ENCODE measurements at regions not wholly inside any gene's neighbourhood (a gene's known extent, or its start where the extent isn't known, plus 50 kb on each side); places are given as distances from the start of the nearest gene placed in this dataset.

- 85% methylated on average over 2 of the region's 2 CpGs for WGBS (ENCODE audit: low lambda C conversion rate, missing lambda C conversion rate)
- no peak for DNase-seq (ENCODE audit: low spot score)
- Histone ChIP-seq H3K36me3 (replicated peaks; ENCODE audit: insufficient read depth, low read depth) (no peaks in the 10 kb centered on the region), H3K9me2 (replicated peaks; ENCODE audit: insufficient read depth) (no peaks in the 10 kb centered on the region), H3K4me3 (no peak overlapping the region), H3K27me3 (peaks cover 13% of the 10 kb centered on the region), H3K27ac (no peak overlapping the region), H3K9me3 (ENCODE audit: low read depth) (no peaks in the 10 kb centered on the region), H3K4me1 (ENCODE audit: insufficient read depth) (no peaks in the 10 kb centered on the region), H4K20me1 (ENCODE audit: insufficient read depth, poor library complexity, severe bottlenecking) (no peaks in the 10 kb centered on the region), H3K4me2 (no peak overlapping the region), H2AFZ (no peak overlapping the region), H3K79me2 (no peaks in the 10 kb centered on the region)
- TF ChIP-seq EZH2 (IDR thresholded peaks at IDR 0.05; ENCODE audit: borderline replicate concordance): no peak
- no peak for TF ChIP-seq CTCF (IDR thresholded peaks at IDR 0.05; ENCODE audit: poor library complexity)
- TF ChIP-seq EZH2phosphoT487 (IDR thresholded peaks at IDR 0.05; ENCODE audit: low read depth, severe bottlenecking, unreplicated experiment): no peak
These were observed 258.5 kb downstream of the PAX3 start for GRCh38 chr2:222040333-222040732.

GRCh38 chr2:222039821-222040220, 259.0 kb downstream of the PAX3 start:
- no peaks in the 10 kb centered on the region for H4K20me1 ChIP-seq (ENCODE audit: insufficient read depth, poor library complexity, severe bottlenecking)
- H3K27me3 ChIP-seq: peaks cover 13% of the 10 kb centered on the region
- WGBS (ENCODE audit: low lambda C conversion rate, missing lambda C conversion rate): 53% methylated on average over 3 of the region's 3 CpGs
- H3K36me3 ChIP-seq (replicated peaks; ENCODE audit: insufficient read depth, low read depth): no peaks in the 10 kb centered on the region
- H3K4me3 ChIP-seq: no peak overlapping the region
- no peaks in the 10 kb centered on the region for H3K9me2 ChIP-seq (replicated peaks; ENCODE audit: insufficient read depth)
- no peak overlapping the region for H3K4me2 ChIP-seq
- no peaks in the 10 kb centered on the region for H3K9me3 ChIP-seq (ENCODE audit: low read depth)
- H2AFZ ChIP-seq: no peak overlapping the region
- TF ChIP-seq EZH2 (IDR thresholded peaks at IDR 0.05; ENCODE audit: borderline replicate concordance) (no peak), EZH2phosphoT487 (IDR thresholded peaks at IDR 0.05; ENCODE audit: low read depth, severe bottlenecking, unreplicated experiment) (no peak), CTCF (IDR thresholded peaks at IDR 0.05; ENCODE audit: poor library complexity) (no peak)
- no peak overlapping the region for H3K27ac ChIP-seq
- H3K4me1 ChIP-seq (ENCODE audit: insufficient read depth): no peaks in the 10 kb centered on the region
- H3K79me2 ChIP-seq: no peaks in the 10 kb centered on the region
- no peak for DNase-seq (ENCODE audit: low spot score)

- H3K4me3 ChIP-seq: no peak overlapping the region
- no peaks in the 10 kb centered on the region for H3K4me1 ChIP-seq (ENCODE audit: insufficient read depth)
- no peak overlapping the region for H3K27ac ChIP-seq
- no peaks in the 10 kb centered on the region for H3K9me3 ChIP-seq (ENCODE audit: low read depth)
- H3K4me2 ChIP-seq: no peak overlapping the region
- TF ChIP-seq EZH2 (IDR thresholded peaks at IDR 0.05; ENCODE audit: borderline replicate concordance): no peak
- TF ChIP-seq CTCF (IDR thresholded peaks at IDR 0.05; ENCODE audit: poor library complexity): peak; percentile 53
- H3K27me3 ChIP-seq: peaks cover 13% of the 10 kb centered on the region
- WGBS (ENCODE audit: low lambda C conversion rate, missing lambda C conversion rate): 56% methylated on average over 4 of the region's 4 CpGs
- no peaks in the 10 kb centered on the region for H3K9me2 ChIP-seq (replicated peaks; ENCODE audit: insufficient read depth)
- H4K20me1 ChIP-seq (ENCODE audit: insufficient read depth, poor library complexity, severe bottlenecking): no peaks in the 10 kb centered on the region
- DNase-seq (ENCODE audit: low spot score): no peak
- H3K79me2 ChIP-seq: no peaks in the 10 kb centered on the region
- H3K36me3 ChIP-seq (replicated peaks; ENCODE audit: insufficient read depth, low read depth): no peaks in the 10 kb centered on the region
- H2AFZ ChIP-seq: no peak overlapping the region
These were observed 260.6 kb downstream of the PAX3 start for GRCh38 chr2:222038067-222038802.
